HG03064 (cell line): ENCODE measurements at regions not wholly inside any gene's neighbourhood (a gene's known extent, or its start where the extent isn't known, plus 50 kb on each side); places are given as distances from the start of the nearest gene placed in this dataset.

ENCODE experiments used
- ATAC-seq: cut with Tn5 transposase; IDR thresholded peaks from one replicate; pipeline ENCODE4 v1.9.1; 2021; ENCODE audit warnings: low read depth; ENCODE audit not compliant: unreplicated experiment

DNA sequence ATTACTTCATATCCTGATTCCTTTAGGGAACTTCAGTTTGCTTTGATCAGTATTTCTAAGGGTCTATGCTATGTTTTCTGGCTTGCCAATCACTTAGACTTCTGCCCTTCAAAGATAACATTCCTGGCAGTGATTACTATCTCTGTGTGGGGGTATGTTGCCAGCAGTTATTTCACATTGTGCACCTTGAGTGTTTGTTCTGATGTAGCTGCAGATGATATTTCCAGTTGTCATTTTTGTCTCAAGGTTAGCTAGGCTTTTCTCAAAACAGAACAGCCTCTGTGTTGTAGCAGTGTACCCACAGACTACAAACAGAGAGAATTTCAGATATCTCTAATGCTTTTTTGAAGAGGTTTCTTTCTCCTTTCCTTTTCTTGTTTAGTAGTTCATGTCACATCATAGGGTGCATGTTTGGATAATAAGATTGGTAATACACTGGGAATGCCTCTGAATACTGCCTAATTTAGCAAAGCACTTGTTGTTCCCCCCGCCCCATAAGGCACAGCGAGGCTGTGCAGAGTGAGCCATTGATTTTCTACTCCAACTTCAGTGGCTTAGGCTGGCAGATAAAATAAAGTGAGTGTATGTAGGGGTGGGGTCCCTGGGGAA is 134.7 kb upstream of the AGR3 start:
- ATAC-seq: no peak

- ATAC-seq: no peak
These were observed 137.3 kb upstream of the AGR3 start for GRCh38 chr7:17019106-17019505.

DNA sequence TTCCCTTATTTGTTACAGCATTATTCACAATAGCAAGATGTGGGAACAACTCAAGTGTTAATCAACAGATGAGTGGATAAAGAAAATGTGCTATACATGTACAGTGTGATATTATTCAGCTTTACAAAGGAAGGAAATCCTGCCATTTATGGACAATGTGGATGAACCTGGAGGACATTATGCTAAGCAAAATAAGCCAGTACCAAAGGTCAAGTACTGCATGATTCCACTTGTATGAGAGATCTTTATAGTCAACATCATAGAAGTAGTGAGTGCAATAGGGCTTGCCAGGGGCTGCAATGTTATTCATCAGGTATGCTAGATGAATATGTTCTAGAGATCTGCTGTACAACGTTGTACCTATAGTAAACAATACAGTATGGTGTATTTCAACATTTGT is 138.5 kb upstream of the AGR3 start:
- no peak for ATAC-seq

DNA sequence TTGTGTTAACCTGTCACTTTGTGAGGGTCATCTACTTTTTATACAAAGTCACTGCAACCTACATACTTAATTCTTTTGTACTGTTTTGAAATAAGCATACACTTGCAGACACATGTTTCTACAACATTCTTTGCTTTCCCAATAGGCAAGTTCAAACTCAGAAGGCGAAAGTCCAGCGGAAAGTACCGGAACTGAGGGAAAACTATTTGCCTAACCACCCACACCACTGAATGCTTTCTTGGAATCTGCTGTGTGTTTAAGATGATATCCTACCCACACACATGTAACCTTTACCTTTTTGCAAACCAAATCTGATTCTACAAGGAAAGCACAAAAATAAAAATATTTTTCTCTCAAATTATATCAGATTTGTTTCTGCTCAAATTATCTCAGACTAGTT is 139.4 kb upstream of the AGR3 start:
- no peak for ATAC-seq

- no peak for ATAC-seq
These were observed 141.1 kb upstream of the AGR3 start for GRCh38 chr7:17022920-17023319.

- ATAC-seq: no peak
These were observed 144.5 kb upstream of the AGR3 start for GRCh38 chr7:17026269-17026668.

DNA sequence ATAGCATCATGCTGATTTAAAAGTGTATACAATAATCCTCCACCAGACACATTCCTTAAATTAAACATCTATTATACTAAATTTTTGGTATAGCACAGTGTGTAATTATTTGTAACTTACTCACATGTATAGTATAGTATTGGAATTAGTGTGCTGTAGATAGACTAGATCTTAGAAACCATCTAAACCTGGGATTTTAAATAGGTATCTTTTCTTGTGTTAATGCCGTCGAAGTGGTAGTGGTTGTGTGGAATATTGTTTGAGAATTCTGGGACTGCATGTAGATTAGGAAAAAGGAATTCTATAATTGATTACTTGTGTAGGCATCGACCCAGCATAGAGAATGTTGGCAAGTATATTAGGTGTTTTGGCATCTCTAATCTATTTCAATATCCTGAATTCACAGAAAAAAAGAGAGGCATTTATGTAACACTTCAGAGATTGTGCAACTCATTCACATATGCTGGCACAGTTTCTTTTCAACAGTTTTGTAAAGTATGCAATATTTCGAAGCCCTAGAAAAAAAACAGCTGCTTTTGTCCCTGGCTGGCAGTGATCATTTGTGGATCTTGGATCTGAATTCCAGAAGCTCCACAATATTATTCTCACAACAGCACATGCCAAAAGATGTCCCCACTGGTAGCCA is 145.5 kb upstream of the AGR3 start:
- no peak for ATAC-seq

DNA sequence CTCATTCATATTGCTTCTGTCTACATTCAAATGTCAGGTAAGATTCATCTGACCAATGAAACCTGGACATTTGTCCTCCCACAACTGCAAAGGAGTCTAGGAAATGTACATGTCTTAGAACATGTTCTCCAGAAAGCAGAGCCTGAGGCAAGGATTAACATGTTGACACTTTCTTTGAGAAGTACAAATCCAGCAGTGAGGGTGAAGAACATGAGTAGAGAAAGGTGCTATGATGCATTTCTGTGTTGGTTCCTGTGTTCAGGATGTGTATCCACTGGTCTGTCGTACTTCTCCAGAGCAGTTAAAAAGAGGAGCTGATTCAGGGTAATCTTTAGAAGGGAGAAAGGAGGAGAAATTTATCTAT is 146.0 kb upstream of the AGR3 start:
- no peak for ATAC-seq

- no peak for ATAC-seq
These were observed 147.4 kb upstream of the AGR3 start for GRCh38 chr7:17029150-17029549.

DNA sequence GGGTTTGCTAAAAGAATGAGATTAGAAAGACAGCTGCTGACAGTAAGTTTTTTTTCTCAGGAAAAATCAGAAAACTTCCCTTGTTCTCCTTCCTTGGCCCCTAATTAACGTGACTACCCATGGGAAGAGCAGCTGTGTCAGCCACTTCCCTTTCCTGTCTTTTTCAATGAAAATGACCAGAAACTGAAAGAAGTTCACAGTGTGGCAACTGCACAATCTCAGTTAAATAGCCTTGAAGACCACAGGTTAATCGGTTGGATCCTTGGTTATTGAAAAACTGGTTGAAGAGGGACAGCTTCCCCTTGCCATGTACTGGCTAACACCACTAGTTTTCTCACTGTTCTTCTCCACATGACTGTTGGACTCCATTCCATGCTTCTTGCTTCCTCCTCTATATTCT is 148.8 kb upstream of the AGR3 start:
- ATAC-seq: no peak

DNA sequence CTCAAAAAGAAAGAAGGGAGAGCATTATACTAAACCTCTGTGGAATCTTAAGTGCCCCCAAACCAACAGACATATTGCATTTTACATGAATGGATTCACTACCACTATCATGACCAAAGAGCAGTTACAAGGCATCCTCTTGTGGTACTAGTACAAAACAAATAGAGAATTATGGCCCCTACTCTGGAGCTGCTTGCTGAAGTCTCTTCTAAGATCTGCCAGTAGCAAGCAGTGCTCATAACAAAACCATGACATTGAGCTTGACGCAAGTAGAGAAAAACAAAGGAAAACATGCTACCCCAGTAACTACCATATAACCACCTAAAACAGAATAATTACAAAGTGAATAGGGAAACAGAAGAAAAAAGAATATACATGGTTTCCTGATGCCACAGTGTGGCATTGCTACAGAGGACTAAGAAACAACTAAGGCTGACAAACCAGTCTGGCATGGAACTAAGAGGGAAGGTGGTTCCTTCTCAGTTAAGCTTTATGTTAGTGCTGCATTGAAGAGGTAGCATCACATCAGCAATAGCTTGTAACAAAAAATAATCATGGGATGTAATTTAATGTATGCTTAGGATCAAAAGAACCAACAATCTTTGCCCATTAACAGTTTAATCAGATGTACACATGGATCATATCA is 150.2 kb upstream of the AGR3 start:
- ATAC-seq: no peak

DNA sequence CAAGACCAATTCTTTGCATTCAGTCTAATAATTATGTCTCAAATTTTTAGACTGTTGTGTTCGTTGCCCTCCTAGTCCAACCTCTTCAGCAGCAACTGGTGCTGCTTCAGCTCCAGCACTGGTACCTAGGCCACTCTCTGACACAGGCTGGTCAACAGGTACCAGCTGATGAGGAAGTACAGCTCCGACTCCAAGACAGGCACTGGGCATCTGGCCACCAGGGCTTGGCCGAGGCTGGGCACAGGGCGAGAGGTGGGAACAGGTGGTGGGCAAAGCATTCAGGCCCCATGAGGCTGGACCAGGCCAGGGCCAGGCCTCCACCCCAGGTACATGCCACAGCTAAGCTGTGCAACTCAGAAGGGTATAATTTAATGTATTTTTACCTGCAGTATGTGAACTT is 151.5 kb upstream of the AGR3 start:
- ATAC-seq: no peak

DNA sequence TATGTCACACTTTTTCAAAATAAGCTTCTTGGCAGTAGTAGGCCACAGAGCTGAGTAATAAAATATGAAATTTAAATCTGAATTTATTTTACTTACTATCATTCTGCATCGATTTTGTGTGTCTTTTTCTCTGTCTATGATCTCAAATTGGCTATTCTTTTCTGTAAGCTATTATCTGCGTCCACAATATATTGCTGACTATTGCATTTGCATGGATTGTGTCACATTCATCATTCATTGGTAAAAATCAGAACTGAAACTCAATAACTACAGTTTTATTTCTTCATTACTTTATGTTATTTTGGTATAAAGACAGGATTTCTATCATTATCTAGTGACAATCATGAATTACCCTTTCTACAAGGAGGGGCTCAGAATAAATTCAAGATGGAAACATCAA is 154.8 kb upstream of the AGR3 start:
- no peak for ATAC-seq

DNA sequence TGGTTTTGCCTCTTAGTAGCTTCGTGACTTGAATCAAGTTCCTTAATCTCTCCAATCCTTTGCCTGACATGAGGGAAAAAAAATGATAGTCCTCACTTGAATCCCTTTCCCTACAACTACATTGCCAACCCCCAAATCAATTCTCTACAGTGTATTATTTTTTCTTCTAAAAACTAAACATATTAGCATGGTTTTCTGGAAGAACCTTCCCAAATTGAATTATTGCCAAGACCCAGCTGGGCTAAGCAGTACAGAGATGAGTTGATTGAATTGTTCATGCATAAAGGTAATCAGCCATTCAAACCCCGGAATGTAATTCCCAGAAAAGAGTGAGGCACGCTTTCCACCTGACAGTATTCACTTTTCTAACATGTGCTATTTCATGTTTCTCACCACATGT is 155.6 kb upstream of the AGR3 start:
- ATAC-seq: no peak

DNA sequence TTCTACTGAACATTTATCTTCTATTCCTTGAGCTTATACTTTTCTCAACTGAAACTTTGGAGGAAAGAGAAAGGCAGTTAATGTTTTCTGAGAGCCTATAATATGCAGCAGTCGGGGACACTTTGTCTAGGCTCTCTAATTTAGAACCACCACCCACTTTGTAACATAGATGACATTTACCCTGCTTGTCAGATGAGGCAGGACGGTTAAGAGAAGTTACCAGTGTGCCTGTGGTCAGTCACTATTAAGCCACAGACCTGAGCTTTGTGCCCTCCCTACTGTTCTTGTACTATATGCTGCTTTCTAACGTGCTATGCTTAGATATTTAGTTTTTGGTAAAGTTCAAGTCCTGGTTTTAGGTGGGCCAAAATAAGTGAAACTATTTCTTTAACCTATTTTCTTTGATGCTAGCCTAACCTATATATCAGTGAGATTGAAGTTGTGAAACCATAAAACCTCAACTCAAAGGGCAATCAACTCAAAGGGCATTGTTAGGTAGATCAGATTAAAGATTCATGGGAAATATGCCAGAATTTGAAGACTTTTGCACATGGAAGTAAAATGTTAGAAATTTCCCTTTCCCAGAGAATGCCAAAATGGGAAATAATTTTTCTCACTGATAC is 156.5 kb upstream of the AGR3 start:
- ATAC-seq: no peak

DNA sequence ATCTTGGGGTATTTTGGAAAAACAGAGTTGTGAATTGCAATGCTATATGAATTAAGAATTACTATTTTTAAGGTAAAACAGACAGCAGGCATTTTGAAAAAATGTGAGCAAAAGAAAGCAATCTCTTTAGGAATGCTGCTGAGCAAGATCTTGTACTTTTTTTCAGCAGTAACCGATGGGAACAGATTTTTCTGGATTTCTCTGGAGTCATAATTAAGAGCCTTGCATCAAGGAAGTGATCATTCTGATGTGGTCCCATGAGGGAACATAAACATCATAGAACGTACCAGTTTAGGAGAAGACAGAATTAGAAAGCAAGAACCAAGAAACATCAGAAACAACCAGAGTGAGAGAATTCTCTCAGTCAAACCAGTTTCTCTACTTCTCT is 157.0 kb upstream of the AGR3 start:
- ATAC-seq: no peak

GRCh38 chr7:17039372-17039771 is 157.6 kb upstream of the AGR3 start:
- no peak for ATAC-seq

- no peak for ATAC-seq
These were observed 158.9 kb upstream of the AGR3 start for GRCh38 chr7:17040716-17041115.

DNA sequence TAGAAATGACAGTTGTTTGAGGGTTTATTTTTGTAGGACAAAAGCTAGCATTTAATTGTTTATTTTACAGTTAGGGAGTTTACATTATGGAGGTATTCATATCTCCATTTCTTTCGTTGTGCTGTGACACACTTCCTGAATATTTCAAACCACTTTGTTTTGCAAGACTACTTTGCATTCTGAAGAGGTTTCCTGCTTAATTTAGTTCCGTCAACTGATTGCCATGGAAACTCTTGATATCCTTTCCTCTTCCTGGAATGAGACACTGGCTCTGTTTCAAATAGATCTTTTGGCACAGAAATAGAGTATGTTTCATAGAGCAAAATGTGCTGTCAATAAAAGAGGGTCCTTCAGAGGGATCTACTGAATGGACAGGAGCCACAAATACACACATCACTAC is 159.5 kb upstream of the AGR3 start:
- no peak for ATAC-seq

GRCh38 chr7:17042211-17042610 is 160.4 kb upstream of the AGR3 start:
- ATAC-seq: no peak

- no peak for ATAC-seq
These were observed 161.5 kb upstream of the AGR3 start for GRCh38 chr7:17043012-17043877.
